H7 (cell line): ENCODE measurements at regions not wholly inside any gene's neighbourhood (a gene's known extent, or its start where the extent isn't known, plus 50 kb on each side); places are given as distances from the start of the nearest gene placed in this dataset.
A peak's percentile ranks its signal among the peaks of the same experiment; 100 is the strongest.

Experiments
- DNase-seq: peaks from one replicate; pipeline ENCODE4 v3.0.0; 2012
- H3K27me3 ChIP-seq: 2 replicates; pipeline ENCODE4 v1.6.0; 2011; ENCODE audit warnings: mild to moderate bottlenecking, low read length; ENCODE audit not compliant: control insufficient read depth, insufficient read depth
- H3K36me3 ChIP-seq: replicated peaks from 2 replicates; pipeline ENCODE4 v1.5.1; 2011; ENCODE audit warnings: low read length; ENCODE audit not compliant: control insufficient read depth, insufficient read depth
- H3K4me3 ChIP-seq: 2 replicates; pipeline ENCODE4 v1.5.1; 2011; ENCODE audit warnings: low read depth, mild to moderate bottlenecking, control low read depth, low read length, moderate library complexity; ENCODE audit not compliant: insufficient read depth

DNA sequence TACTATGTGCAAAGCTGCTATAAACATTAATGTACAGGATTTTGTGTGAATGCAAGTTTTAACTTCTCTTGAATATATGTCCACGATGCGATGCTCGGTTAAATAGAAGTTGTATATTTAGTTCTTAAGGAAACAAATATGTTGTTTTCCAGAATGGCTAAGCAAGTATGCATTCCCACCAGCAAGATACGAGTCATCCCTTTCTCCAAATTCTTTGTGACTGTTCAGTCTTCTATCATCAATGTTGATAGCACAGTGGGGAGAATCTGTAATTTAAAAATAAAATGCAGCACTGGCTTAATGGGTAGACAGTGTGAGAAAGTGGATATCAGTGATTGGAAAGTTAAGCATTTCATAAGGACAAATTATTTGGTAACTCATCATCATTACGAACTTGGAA, 1340.8 kb downstream of the PCDH9 start:
- DNase-seq: no peak
- H3K27me3 ChIP-seq: no peaks in the 10 kb centered on the region

DNA sequence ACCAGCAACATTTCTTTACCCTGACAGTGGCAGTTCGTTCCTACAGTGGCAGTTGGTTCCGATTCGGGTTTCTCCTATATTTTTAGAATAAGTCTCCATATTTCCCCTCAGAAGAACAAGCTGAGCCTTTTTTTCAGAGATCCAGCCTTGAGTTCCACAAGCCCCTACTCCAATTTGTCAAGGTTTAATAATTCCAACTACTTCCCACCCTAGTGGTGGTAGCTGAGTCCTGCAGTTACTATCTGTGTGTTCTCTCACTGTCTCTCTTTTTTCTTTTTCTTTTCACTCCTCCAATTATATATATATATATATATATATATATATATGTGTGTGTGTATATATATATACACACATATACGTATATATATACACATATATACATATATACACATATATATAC, 1347.3 kb downstream of the PCDH9 start:
- no peaks in the 10 kb centered on the region for H3K27me3 ChIP-seq
- peak; percentile 0 for DNase-seq
- no peak overlapping the region for H3K4me3 ChIP-seq
- no peaks in the 10 kb centered on the region for H3K36me3 ChIP-seq

More for the DNA sequence above, 1340.8 kb downstream of the PCDH9 start:
- Histone ChIP-seq H3K36me3 (no peaks in the 10 kb centered on the region), H3K4me3 (no peak overlapping the region)

DNA sequence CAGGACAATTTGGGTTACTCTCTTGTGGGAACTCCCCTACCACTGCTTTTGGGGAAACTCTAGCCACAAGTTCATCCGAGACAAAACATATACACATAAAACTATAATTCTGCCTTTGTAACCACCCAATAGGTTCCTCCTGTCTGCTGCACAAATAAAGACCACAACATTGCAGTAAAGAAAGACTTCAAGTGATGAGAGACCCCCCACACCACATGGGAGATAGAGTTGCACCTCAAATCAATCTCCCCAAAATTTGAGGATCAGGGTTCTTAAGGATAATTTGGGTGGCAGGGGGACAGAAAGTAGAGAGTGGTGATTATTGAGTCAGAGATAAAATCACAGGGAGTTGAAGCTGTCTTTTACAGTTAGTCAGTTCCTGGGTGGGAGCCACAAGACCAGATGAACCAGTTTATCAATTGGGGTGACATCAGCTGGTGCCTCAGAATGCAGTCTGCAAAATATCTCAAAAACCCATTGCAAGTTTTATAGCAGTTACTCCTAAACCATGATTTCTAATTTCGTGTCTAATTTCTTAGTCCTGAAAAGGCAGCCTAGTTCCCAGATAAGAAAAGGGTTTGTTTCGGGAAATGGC, 1348.5 kb downstream of the PCDH9 start:
- Histone ChIP-seq H3K27me3 (no peaks in the 10 kb centered on the region), H3K36me3 (no peaks in the 10 kb centered on the region), H3K4me3 (no peak overlapping the region)
- DNase-seq: no peak

DNA sequence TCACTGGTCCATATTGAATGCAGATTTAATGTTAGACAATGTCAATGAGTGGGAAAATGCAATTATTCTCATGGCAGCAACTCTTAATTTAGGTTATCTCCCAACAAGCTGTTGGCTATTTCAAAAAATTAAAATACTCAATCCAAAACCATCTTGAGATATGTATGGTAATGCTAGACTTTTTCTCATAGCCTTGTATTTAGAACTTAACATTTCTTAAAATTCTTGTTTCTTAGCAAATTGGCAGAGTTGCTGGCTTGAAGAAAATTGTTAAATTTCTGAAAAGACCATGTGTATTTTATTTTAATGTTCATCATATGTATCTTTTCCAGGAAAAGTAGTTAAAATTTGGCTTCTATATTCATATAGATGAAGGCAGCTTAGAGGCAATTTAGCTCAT, 1355.1 kb downstream of the PCDH9 start:
- Histone ChIP-seq H3K27me3 (no peaks in the 10 kb centered on the region), H3K4me3 (no peak overlapping the region), H3K36me3 (no peaks in the 10 kb centered on the region)
- no peak for DNase-seq

DNA sequence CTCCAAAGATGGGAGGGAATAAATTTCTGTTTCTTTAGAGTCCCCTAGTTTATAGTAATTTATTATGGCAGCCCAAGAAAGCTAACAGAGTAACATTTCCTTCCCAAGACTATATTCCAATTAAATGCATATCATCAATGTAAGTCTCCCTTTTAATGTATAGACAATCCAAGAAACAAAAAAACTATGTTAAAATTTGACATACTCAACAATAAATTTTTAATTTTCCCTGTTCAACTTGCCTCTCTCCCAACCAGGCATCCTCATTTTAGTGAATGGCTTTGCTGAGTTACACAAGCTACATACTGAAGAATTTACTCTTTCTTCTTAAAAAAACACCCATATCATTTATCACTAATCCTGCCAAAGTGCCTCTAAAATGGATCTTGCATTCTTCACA, 1357.7 kb downstream of the PCDH9 start:
- DNase-seq: no peak
- no peaks in the 10 kb centered on the region for H3K36me3 ChIP-seq
- H3K27me3 ChIP-seq: no peaks in the 10 kb centered on the region
- no peak overlapping the region for H3K4me3 ChIP-seq

DNA sequence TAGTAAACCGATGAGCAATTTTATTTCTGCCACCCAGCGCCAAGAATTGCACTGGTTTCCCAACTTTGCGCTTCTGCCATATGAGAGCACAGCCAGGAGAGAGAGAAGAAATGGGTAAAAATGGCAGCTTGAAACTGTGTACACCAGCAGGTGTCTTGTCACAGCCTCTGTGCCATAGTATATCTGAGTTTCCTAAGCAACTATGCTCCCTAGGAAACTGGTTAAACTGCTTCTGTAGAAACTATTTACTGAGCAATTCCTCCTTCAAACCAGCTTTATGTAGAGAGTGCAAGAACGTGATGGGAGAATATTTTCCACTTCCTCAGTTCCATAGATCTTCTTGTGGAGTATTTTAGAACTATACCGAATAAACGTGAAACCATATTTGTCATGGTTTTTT, 1361.3 kb downstream of the PCDH9 start:
- Histone ChIP-seq H3K27me3 (no peaks in the 10 kb centered on the region), H3K4me3 (no peak overlapping the region), H3K36me3 (no peaks in the 10 kb centered on the region)
- DNase-seq: no peak

DNA sequence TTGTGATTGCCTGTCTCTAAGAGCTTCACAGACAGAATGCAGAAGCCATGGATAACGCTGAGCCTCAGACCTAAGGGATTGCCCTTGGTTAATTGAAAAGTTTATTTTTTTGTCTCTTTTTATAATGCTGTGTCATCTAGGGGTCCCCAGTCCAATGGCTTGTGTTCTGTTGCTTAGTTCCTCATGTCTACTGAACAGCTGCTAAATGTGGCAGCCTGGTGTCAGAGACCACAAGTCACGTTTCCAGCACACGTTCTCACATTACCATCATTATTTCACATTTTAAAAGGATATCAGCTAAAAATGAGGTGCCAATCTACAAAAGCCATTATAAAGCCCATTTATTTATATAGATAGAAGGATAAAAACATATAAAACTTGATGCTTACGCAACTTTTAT, 1362.0 kb downstream of the PCDH9 start:
- Histone ChIP-seq H3K36me3 (no peaks in the 10 kb centered on the region), H3K27me3 (no peaks in the 10 kb centered on the region), H3K4me3 (no peak overlapping the region)
- DNase-seq: no peak

DNA sequence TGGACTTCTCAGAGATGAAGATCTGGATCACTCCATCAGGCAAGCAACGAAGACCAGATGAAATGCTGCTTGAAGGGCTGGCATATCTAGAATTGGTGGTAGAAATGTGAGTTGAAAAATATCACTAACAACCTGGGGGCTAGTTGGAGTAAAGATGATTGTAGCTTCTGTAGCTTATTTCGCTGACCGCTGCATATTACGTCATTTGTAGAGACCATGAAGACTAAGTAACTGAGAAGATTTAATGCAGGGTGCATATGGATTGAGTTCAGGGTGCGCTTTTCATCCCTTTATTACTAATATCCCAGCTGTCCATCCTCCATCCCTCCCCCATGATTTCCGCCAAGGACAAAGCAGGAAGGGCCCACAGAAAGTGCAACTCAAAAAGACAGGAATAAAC, 1364.0 kb downstream of the PCDH9 start:
- no peaks in the 10 kb centered on the region for H3K36me3 ChIP-seq
- no peak for DNase-seq
- H3K27me3 ChIP-seq: no peaks in the 10 kb centered on the region
- no peak overlapping the region for H3K4me3 ChIP-seq

DNA sequence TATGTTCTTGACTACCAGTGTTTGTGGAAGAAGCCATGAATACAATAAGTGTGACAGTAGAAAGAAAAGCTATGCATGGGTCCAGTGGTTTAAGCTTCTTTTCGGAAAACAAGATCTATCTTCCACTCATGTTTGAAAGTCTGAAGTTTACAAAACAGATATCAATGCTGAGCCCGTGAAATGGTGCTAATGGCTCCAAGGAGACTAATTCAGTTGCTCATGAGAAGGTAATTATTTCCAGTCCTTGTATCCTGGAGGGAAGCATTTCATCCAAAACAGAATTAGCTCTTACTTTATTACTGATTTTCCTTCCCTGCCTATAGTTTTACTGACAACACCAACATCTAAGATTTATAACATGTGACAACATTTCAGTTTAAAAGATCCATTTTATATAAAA, 1364.9 kb downstream of the PCDH9 start:
- Histone ChIP-seq H3K36me3 (no peaks in the 10 kb centered on the region), H3K4me3 (no peak overlapping the region), H3K27me3 (no peaks in the 10 kb centered on the region)
- DNase-seq: no peak

DNA sequence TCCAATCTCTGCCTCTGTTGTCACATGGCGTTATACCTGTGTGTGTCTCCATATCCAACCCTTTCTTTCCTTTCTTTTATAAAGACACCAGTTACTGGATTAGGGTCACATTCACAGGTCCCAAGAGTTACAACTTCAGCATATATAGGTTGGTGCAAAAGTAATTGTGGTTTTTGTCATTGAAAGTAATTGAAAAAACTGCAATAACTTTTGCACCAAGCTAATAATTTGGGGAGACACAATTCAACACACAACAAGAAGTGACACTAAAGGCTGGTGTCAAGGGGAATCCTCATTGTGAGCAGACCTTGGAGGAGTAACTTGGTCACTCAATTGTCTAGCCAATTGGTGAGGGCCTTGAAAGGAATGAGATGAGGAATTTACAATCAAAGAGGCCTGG, 1366.1 kb downstream of the PCDH9 start:
- Histone ChIP-seq H3K27me3 (no peaks in the 10 kb centered on the region), H3K4me3 (no peak overlapping the region), H3K36me3 (no peaks in the 10 kb centered on the region)
- no peak for DNase-seq

DNA sequence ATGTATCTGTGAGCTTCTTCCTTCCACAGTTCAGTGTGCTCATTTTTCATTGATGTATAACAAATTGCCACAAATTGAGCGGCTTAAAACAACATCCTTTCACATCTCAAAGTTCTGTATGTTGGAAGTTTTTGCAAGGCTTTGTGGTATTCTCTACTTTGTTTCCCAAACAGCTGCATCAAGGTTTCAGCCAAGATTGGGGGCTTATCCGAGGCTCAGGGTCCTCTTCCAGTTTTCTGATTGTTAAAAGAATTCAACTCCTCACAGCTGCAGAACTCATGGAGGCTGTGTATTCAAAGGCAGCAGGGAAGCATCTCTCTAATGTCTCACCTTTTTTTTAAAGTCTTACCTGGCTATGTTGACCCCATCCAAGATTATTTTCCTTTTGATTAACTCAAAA, 1369.8 kb downstream of the PCDH9 start:
- Histone ChIP-seq H3K4me3 (no peak overlapping the region), H3K27me3 (no peaks in the 10 kb centered on the region), H3K36me3 (no peaks in the 10 kb centered on the region)
- no peak for DNase-seq

DNA sequence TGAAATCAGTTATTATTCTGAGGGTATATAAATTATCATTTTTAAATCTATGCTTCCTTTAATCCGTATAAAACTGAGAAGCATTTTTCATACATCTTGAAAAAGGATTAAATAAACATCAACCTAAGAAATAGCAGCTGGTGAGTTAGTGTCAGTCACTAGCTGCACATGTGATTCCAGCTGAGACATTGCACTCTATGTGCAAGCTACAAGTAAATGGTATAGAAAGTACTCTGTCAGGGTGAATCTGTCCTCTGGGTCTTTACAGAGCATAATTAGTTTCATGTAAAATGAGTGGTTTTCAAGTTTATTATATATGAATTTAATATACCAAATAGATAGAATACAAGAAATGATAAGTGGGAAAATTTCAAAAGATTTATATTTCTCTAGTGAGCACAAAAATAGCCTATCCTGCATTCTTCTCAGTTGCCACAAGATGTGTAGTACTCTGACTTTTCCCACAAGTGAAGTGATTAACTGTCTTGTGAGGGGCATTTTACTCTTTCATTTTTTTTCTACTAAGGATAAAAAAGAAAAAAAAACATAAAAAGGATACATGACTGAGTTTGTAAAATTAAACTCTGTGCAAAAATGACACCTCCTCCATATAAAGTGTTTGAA, 1372.1 kb downstream of the PCDH9 start:
- no peak overlapping the region for H3K4me3 ChIP-seq
- H3K36me3 ChIP-seq: no peaks in the 10 kb centered on the region
- no peaks in the 10 kb centered on the region for H3K27me3 ChIP-seq
- DNase-seq: no peak

DNA sequence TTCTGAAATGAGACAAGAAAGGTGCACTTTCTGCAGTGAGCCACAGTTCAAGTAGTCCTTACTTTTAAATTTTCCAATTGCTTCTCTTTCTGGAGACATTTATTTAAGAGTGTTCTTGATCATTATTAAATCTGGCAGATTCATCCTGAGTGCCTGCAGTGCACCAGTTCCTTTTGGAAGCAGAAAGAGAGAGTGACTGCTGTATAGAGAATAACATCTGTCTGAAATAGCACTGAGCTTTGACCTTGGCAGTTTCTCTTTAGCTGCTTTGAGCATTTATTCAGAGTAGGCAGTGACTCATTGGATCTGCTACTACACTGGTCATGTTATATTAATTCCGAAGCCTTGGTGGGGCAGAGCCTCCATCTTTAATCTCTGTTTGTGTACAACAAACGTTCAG, 1373.7 kb downstream of the PCDH9 start:
- H3K36me3 ChIP-seq: no peaks in the 10 kb centered on the region
- no peak for DNase-seq
- no peak overlapping the region for H3K4me3 ChIP-seq
- no peaks in the 10 kb centered on the region for H3K27me3 ChIP-seq

DNA sequence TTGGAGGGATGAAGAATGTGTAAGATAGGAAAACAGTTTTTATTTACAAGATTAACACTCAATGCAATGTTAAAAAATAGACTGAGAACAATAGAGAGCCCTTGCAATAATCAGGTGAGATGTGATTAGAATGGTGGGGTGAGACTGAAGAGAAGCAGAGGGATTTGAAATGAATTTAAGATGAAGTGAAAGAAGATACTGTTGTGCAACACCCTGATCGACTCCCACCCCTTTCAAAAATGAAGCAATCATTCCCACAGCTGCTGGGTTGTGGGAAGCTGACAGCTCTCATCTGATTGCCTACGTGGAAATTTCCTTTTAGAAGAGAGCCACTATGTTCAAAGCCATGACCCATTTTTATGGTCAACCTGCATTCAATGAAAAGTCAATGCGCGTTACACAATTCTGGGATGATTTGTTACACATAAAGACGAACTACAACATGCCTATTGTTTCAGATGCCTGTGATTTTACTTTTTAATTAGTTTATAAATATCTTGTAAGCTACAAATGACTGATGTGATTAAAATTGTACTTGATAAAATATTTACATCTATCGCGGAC, 1374.8 kb downstream of the PCDH9 start:
- Histone ChIP-seq H3K27me3 (no peaks in the 10 kb centered on the region), H3K4me3 (no peak overlapping the region), H3K36me3 (no peaks in the 10 kb centered on the region)
- DNase-seq: no peak

DNA sequence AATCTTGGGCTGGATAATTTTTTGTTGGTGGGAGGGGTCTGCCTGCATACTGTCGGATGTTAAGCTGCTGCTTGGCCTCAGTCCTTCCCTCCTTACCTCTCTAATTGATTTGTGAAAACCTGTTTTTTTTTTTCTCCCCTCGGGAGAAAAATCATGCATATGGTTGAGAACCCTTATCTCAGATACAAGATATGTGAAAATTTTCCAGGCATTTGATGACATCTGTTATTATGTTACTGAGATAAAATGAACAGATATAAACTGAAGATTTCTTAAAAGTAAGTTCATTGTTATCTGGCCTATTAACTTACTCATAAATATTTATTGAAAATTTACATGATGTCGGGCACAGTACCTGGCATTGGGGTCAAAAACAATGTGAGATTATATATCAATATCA, 1375.7 kb downstream of the PCDH9 start:
- Histone ChIP-seq H3K4me3 (no peak overlapping the region), H3K27me3 (no peaks in the 10 kb centered on the region)

More for the DNA sequence above, 1375.7 kb downstream of the PCDH9 start:
- no peaks in the 10 kb centered on the region for H3K36me3 ChIP-seq
- DNase-seq: no peak
